LNCAP (cell line): ENCODE measurements at regions not wholly inside any gene's neighbourhood (a gene's known extent, or its start where the extent isn't known, plus 50 kb on each side); places are given as distances from the start of the nearest gene placed in this dataset.

Experiments
- TF ChIP-seq, protein P1 (sequence below): fragments of 450-650 bp; IDR thresholded peaks from 2 replicates; pipeline ENCODE4 v1.5.1; 2017; ENCODE audit warnings: mild to moderate bottlenecking

DNA sequence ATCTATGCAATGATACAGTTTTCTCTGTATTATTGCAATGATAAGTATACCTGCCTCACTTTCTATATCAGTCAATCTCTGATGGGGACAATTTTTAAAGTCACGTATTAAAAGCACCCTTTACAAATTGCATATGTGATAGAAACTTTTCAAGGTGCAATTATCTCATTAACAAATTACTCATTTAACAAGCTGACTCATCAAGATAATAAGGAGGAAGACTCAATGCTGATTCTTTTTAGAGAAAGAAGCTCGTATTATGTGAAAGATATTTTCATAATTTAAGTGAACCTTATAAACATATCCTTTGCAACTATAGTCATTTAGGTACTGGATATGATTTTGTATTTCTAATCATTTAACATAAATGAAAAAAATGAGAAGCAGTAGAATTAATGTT is 1080.9 kb upstream of the TENM3 start:
- TF ChIP-seq, protein P1, sequence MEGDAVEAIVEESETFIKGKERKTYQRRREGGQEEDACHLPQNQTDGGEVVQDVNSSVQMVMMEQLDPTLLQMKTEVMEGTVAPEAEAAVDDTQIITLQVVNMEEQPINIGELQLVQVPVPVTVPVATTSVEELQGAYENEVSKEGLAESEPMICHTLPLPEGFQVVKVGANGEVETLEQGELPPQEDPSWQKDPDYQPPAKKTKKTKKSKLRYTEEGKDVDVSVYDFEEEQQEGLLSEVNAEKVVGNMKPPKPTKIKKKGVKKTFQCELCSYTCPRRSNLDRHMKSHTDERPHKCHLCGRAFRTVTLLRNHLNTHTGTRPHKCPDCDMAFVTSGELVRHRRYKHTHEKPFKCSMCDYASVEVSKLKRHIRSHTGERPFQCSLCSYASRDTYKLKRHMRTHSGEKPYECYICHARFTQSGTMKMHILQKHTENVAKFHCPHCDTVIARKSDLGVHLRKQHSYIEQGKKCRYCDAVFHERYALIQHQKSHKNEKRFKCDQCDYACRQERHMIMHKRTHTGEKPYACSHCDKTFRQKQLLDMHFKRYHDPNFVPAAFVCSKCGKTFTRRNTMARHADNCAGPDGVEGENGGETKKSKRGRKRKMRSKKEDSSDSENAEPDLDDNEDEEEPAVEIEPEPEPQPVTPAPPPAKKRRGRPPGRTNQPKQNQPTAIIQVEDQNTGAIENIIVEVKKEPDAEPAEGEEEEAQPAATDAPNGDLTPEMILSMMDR: no peak

DNA sequence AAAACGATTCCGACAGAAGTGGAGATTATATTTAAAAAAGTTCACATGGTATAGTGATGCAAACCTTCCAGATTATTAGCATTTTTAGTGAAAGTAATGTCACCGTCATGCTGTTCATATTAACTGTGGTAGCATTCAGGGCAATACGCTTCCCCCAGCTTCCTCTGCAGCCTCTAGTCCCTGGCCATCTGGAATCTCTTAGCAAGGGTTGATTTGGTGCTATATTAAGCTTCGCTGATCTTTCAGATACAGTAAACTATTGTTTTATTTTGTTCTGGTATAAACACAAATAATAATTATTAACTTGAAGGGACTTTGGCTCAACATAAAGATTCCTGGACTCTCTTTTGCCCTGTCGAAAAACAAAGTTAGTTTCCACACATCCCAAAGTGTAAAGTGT is 1080.5 kb upstream of the TENM3 start:
- TF ChIP-seq, protein P1: no peak

DNA sequence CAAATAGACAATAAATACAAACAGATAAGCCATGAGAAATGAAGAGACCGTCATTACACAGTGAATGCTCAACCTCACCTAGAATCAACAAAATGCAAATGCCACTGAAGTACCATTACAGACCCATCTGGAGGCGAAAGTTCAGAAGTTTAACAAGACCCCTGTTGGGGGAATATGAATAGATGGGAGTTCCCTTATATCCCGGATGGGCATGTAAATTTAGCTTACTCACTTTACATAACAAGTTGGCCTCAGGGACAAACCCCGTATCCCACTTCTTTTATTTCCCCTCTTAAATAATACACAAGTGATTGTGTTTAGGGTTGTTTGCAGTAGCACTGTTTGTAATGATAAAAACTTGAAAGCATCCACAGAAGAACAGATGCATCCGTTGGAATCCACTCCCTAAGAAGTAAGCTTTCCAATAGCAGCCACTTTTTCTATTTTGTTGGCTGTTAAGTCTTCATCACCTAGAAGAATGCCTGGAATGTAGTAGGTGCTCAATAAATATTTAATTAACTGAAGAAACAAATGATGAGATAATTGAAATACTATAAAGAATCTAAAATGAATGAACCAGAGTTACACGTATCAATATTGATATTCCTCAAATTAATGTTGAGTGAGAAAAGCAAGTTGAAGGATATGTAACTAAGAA is 1076.3 kb upstream of the TENM3 start:
- TF ChIP-seq, protein P1: no peak

DNA sequence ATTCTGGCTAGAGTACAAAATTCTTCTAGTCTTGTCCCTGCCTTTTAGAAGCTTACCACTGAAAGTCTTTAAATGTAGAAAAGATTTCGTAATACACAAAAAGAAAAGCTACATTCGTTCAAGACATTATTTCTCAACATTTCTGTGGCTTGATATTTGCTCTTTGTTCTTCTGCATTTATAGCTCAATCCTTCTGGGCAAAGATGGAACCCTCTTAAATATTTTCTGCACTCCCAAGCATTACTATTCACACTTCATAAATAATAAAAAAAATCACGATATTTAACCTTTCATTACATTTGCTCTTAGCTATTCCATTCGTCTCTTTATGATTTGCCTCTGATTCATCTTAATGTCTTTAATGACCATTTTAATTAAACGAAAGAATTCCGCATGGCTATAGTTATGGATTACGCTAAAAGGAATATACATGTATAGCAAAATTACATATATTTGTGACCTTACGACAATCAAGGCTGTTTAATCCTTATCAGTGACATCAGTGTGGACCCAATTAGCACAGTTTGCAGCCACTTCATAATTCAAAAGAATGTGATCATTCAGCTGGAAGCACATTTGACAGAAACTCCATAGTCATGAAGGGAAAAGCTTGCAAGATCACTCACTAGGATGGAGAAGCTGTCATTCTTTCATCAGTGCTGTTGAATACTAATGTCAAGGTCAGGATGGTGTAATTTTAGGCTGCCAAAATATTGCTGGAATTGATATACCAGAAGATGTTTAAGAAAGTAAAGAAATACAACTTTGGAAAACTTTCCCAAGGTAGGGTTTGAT is 1075.0 kb upstream of the TENM3 start:
- TF ChIP-seq, protein P1: no peak

DNA sequence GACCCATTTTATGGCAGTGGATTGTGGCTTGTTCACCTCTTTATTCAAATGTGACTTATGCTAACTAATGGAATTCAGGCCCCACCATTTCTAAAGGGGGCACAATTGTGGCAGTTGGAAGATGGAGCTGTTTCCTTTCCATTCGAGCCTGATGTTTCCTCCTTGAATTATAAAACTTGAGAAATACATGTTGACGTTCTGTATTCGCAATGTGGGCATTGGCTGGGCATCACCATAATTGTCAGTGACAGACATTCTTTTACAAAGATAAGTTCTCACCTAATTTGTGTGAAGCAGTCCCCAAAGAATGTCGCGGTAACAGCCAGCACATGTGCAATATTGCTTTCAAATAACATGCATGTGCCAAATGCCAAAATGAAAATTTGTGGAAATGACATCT is 1070.2 kb upstream of the TENM3 start:
- TF ChIP-seq, protein P1: no peak

DNA sequence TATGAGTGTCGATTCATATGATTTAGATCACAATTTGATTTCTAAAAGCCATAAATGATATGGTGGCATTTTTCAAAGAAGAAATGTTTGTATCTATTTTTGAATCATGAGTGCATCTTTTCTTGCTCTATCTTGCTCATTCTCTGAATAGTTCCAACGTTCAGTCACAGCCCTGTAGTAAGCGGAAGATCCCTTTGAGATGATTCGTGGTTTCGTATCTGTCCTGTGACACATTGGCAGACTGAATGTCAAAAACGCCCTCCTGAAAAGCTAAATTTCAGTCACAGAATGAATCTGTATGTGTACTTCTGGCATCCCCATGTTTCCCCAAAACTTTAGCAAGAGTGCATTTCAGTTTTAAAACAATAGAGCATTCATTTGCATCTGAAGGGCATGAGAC is 1066.9 kb upstream of the TENM3 start:
- TF ChIP-seq, protein P1: no peak

DNA sequence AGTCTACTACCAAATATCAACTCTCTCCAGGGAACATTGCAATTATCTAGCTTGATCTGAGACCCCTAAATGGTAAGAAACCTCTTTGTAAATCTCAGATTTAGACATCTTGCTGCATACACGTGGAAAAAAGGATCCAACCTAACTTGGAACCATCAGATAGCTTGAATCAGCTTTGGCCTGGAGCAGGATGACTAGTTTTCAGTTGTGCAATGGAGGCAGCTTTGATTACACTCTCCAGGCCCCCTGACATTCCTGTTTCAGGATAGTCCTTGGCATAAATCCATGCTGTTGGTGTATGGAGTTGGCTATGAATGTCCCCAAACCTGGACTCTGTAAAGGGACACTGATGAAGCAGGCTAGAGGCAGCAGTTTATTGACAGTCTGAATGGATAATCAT is 1061.9 kb upstream of the TENM3 start:
- TF ChIP-seq, protein P1: no peak
